ENCODE measurements at regions not wholly inside any gene's neighbourhood (a gene's known extent, or its start where the extent isn't known, plus 50 kb on each side); places are given as distances from the start of the nearest gene placed in this dataset.

GRCh38 chr6:14658030-14658429 lies 540.5 kb downstream of the CD83 start:
- TF ChIP-seq CTCF (IDR thresholded peaks at IDR 0.05; ENCODE audit: poor library complexity), result no peak
- TF ChIP-seq EZH2 (IDR thresholded peaks at IDR 0.05; ENCODE audit: borderline replicate concordance), result no peak
- TF ChIP-seq EZH2phosphoT487 (IDR thresholded peaks at IDR 0.05; ENCODE audit: low read depth, severe bottlenecking, unreplicated experiment), result no peak
